ENCODE measurements at regions not wholly inside any gene's neighbourhood (a gene's known extent, or its start where the extent isn't known, plus 50 kb on each side); places are given as distances from the start of the nearest gene placed in this dataset.

GRCh38 chrX:68942840-68943239, 114.0 kb downstream of the EFNB1 start:
- no peak for DNase-seq

GRCh38 chrX:68942104-68942503, 113.3 kb downstream of the EFNB1 start:
- peak; percentile 15 for DNase-seq

- DNase-seq: no peak
Measured at GRCh38 chrX:68941385-68941952, 112.6 kb downstream of the EFNB1 start.

- DNase-seq: no peak
Measured at GRCh38 chrX:68940601-68941000, 111.8 kb downstream of the EFNB1 start.

- no peak for DNase-seq
Measured at GRCh38 chrX:68939868-68940267, 111.0 kb downstream of the EFNB1 start.

- DNase-seq: no peak
Measured at GRCh38 chrX:68938244-68939004, 109.6 kb downstream of the EFNB1 start.

- no peak for DNase-seq
Measured at GRCh38 chrX:68937581-68937980, 108.8 kb downstream of the EFNB1 start.

- no peak for DNase-seq
Measured at GRCh38 chrX:68936608-68937007, 107.8 kb downstream of the EFNB1 start.

- no peak for DNase-seq
Measured at GRCh38 chrX:68936126-68936525, 107.3 kb downstream of the EFNB1 start.

GRCh38 chrX:68935362-68935761, 106.5 kb downstream of the EFNB1 start:
- no peak for DNase-seq

- no peak for DNase-seq
Measured at GRCh38 chrX:68934922-68935321, 106.1 kb downstream of the EFNB1 start.

- DNase-seq: no peak
Measured at GRCh38 chrX:68934421-68934820, 105.6 kb downstream of the EFNB1 start.

GRCh38 chrX:68932611-68933010, 103.8 kb downstream of the EFNB1 start:
- no peak for DNase-seq

- DNase-seq: no peak
Measured at GRCh38 chrX:68931345-68931744, 102.5 kb downstream of the EFNB1 start.

- no peak for DNase-seq
Measured at GRCh38 chrX:68930542-68931317, 101.9 kb downstream of the EFNB1 start.

GRCh38 chrX:68929332-68930150, 100.7 kb downstream of the EFNB1 start:
- no peak for DNase-seq

- DNase-seq: no peak
Measured at GRCh38 chrX:68928401-68928800, 99.6 kb downstream of the EFNB1 start.

GRCh38 chrX:68927178-68927577, 98.4 kb downstream of the EFNB1 start:
- DNase-seq: no peak

- DNase-seq: no peak
Measured at GRCh38 chrX:68923147-68923546, 94.3 kb downstream of the EFNB1 start.

GRCh38 chrX:68922013-68922412, 93.2 kb downstream of the EFNB1 start:
- no peak for DNase-seq

GRCh38 chrX:68920561-68920960, 91.7 kb downstream of the EFNB1 start:
- DNase-seq: no peak

- no peak for DNase-seq
Measured at GRCh38 chrX:68919707-68920106, 90.9 kb downstream of the EFNB1 start.

GRCh38 chrX:68918202-68918601, 89.4 kb downstream of the EFNB1 start:
- DNase-seq: no peak

Measured in NCI-H345 (cell line).